IMR-90 (cell line): ENCODE measurements at regions not wholly inside any gene's neighbourhood (a gene's known extent, or its start where the extent isn't known, plus 50 kb on each side); places are given as distances from the start of the nearest gene placed in this dataset.

Experiments
- ATAC-seq: fragments of 200-7000 bp; cut with Tn5 transposase; 2 replicates; pipeline ENCODE4 v1.9.1; 2020; ENCODE audit warnings: low read depth, mild to moderate bottlenecking, moderate library complexity
- BruUV-seq: library from RNA; stranded (reverse); fragments of 400-500 nt; replicated peaks from 2 replicates; lab custom pipeline; 2021; lab: Mats Ljungman, UMichigan
- CTCF ChIA-PET: fragments of 300-600 bp; formaldehyde crosslinking; extraction: SDS; loops from one replicate; lab custom pipeline; 2021; ENCODE audit warnings: antibody characterized with exemption; lab: Yijun Ruan, JAX
- POLR2A ChIA-PET: fragments of 300-600 bp; sonication (Branson Sonifier 250); formaldehyde crosslinking; loops from one replicate; lab custom pipeline; 2022; ENCODE audit warnings: antibody characterized with exemption; ENCODE audit not compliant: unreplicated experiment; lab: Charles Lee
- DNase-seq: peaks from one replicate; pipeline ENCODE4 v3.0.0; 2013
- H2AFZ ChIP-seq: replicated peaks from 2 replicates; pipeline ENCODE3; 2013; ENCODE audit warnings: low read length, mild to moderate bottlenecking; ENCODE audit not compliant: poor library complexity
- H2AK5ac ChIP-seq: 2 replicates; pipeline ENCODE4 v1.6.1; 2013; ENCODE audit warnings: low read depth, low read length, inconsistent platforms
- H2AK9ac ChIP-seq: replicated peaks from 2 replicates; pipeline ENCODE3; 2013; ENCODE audit warnings: mild to moderate bottlenecking, low read depth, low read length, moderate library complexity; ENCODE audit not compliant: poor library complexity
- H2BK120ac ChIP-seq: 2 replicates; pipeline ENCODE4 v1.6.1; 2013; ENCODE audit warnings: low read depth, low read length, inconsistent platforms
- H2BK15ac ChIP-seq: 3 replicates; pipeline ENCODE4 v1.6.1; 2013; ENCODE audit warnings: low read depth, low read length, inconsistent platforms
- H2BK20ac ChIP-seq: 2 replicates; pipeline ENCODE4 v1.6.1; 2013; ENCODE audit warnings: low read depth, mild to moderate bottlenecking, inconsistent platforms, low read length, moderate library complexity
- H2BK5ac ChIP-seq: 2 replicates; pipeline ENCODE4 v1.6.1; 2013; ENCODE audit warnings: mild to moderate bottlenecking, low read depth, low read length, inconsistent platforms; ENCODE audit not compliant: poor library complexity, severe bottlenecking
- H3K14ac ChIP-seq: replicated peaks from 2 replicates; pipeline ENCODE4 v1.6.1; 2013; ENCODE audit warnings: low read depth, low read length, inconsistent platforms
- H3K18ac ChIP-seq: 2 replicates; pipeline ENCODE4 v1.6.1; 2013; ENCODE audit warnings: low read depth, low read length, control low read depth
- H3K23ac ChIP-seq: 2 replicates; pipeline ENCODE4 v1.6.1; 2013; ENCODE audit warnings: low read depth, low read length, inconsistent platforms
- H3K27ac ChIP-seq: 2 replicates; pipeline ENCODE4 v1.5.1; 2013; ENCODE audit warnings: mild to moderate bottlenecking, control low read depth, low read length; ENCODE audit not compliant: insufficient read depth
- H3K27me3 ChIP-seq: 2 replicates; pipeline ENCODE4 v1.6.1; 2013; ENCODE audit warnings: low read length; ENCODE audit not compliant: control insufficient read depth, insufficient read depth
- H3K36me3 ChIP-seq: 2 replicates; pipeline ENCODE4 v1.6.1; 2013; ENCODE audit warnings: low read length, mixed read lengths; ENCODE audit not compliant: control insufficient read depth, insufficient read depth
- H3K4ac ChIP-seq: 2 replicates; pipeline ENCODE4 v1.6.1; 2013; ENCODE audit warnings: low read depth, low read length, inconsistent platforms
- H3K4me1 ChIP-seq: 2 replicates; pipeline ENCODE4 v1.6.1; 2013; ENCODE audit warnings: low read length, mixed read lengths; ENCODE audit not compliant: control insufficient read depth, insufficient read depth
- H3K4me2 ChIP-seq: 2 replicates; pipeline ENCODE4 v1.6.1; 2013; ENCODE audit warnings: low read depth, mild to moderate bottlenecking, control low read depth, low read length, moderate library complexity
- H3K4me3 ChIP-seq: 2 replicates; pipeline ENCODE4 v1.5.1; 2013; ENCODE audit warnings: low read depth, mild to moderate bottlenecking, control low read depth, low read length, moderate library complexity; ENCODE audit not compliant: insufficient read depth
- H3K56ac ChIP-seq: 2 replicates; pipeline ENCODE4 v1.6.1; 2013; ENCODE audit warnings: low read length, inconsistent platforms; ENCODE audit not compliant: insufficient read depth; ENCODE audit errors: extremely low read depth
- H3K79me1 ChIP-seq, 2 experiments: 2 replicates each; pipeline ENCODE4 v1.6.1; 2013; ENCODE audit warnings: low read length in 2 of 2, inconsistent platforms in 1 of 2, low read depth in 1 of 2
- H3K9ac ChIP-seq: 2 replicates; pipeline ENCODE4 v1.6.1; 2013; ENCODE audit warnings: low read depth, low read length, control low read depth
- H3K9me1 ChIP-seq: 2 replicates; pipeline ENCODE4 v1.6.1; 2013; ENCODE audit warnings: low read length, inconsistent platforms; ENCODE audit not compliant: insufficient read depth
- H3K9me3 ChIP-seq: 2 replicates; pipeline ENCODE4 v1.6.1; 2013; ENCODE audit warnings: low read length; ENCODE audit not compliant: control insufficient read depth, insufficient read depth
- H4K20me1 ChIP-seq: 2 replicates; pipeline ENCODE4 v1.6.1; 2013; ENCODE audit warnings: low read length, inconsistent platforms; ENCODE audit not compliant: insufficient read depth
- H4K5ac ChIP-seq: 2 replicates; pipeline ENCODE4 v1.6.1; 2013; ENCODE audit warnings: mild to moderate bottlenecking, low read depth, low read length, control low read depth
- H4K8ac ChIP-seq, 2 experiments: 2 replicates each; pipeline ENCODE4 v1.6.1; 2013; ENCODE audit warnings: low read depth in 2 of 2, low read length in 2 of 2, control low read depth in 1 of 2, inconsistent platforms in 1 of 2
- H4K91ac ChIP-seq: 2 replicates; pipeline ENCODE4 v1.6.1; 2013; ENCODE audit warnings: low read depth, low read length, inconsistent platforms; ENCODE audit not compliant: insufficient read depth
- BHLHE40 ChIP-seq: fragments of 150-350 bp; IDR thresholded peaks from 2 replicates; pipeline ENCODE4 v1.6.1; 2016; ENCODE audit warnings: mild to moderate bottlenecking, low read depth, low read length
- MXI1 ChIP-seq: IDR thresholded peaks from 2 replicates; pipeline ENCODE4 v1.6.1; 2012; ENCODE audit warnings: low read depth, mild to moderate bottlenecking, low read length, moderate library complexity, borderline replicate concordance
- NFE2L2 ChIP-seq: fragments of 150-350 bp; IDR thresholded peaks from 2 replicates; pipeline ENCODE4 v1.6.1; 2016; ENCODE audit warnings: low read depth, mild to moderate bottlenecking, low read length
- POLR2A ChIP-seq: IDR thresholded peaks from 2 replicates; pipeline ENCODE4 v1.6.1; 2012; ENCODE audit warnings: mild to moderate bottlenecking, low read depth, low read length
- SMC3 ChIP-seq: fragments of 150-350 bp; IDR thresholded peaks from 2 replicates; pipeline ENCODE4 v1.6.1; 2016; ENCODE audit warnings: low read depth, mild to moderate bottlenecking, antibody characterized with exemption, low read length, moderate library complexity
- WGBS, 2 experiments: methylation state at CpG; one replicate each; pipeline versions ENCODE4 v1.1.5 to v1.1.7; 2013; ENCODE audit warnings: missing lambda C conversion rate in 2 of 2; ENCODE audit not compliant: insufficient read length in 1 of 2; ENCODE audit errors: extremely low coverage in 2 of 2; 5-methylcytosine and 5-hydroxymethylcytosine counted together
- dilution Hi-C: fragments of 300-500 bp; cut with HindIII; formaldehyde crosslinking; loops from one replicate; pipeline ENCODE4 v1.14.3; 2018; ENCODE audit warnings: low sequenced_read_pairs; ENCODE audit not compliant: unreplicated experiment
- in situ Hi-C: fragments of 300-500 bp; cut with MboI; formaldehyde crosslinking; loops from 3 replicates; pipeline ENCODE4 v1.14.3; 2019; ENCODE audit warnings: low sequenced_read_pairs, inconsistent platforms, mixed read lengths
- intact Hi-C: fragments of 100-400 bp; cut with micrococcal nuclease; formaldehyde crosslinking; loops from 2 replicates; pipeline ENCODE4 v1.10.0; 2022
- TF ChIP-seq, protein P1 (sequence below): conservative IDR thresholded peaks from 2 replicates; pipeline ENCODE4 v1.5.1; 2012; ENCODE audit warnings: mild to moderate bottlenecking, low read depth, low read length, improper control_type of control experiment
- TF ChIP-seq, protein P2 (sequence below): fragments of 150-350 bp; IDR thresholded peaks from 2 replicates; pipeline ENCODE4 v1.6.1; 2017; ENCODE audit warnings: mild to moderate bottlenecking, antibody characterized with exemption, low read length, low read depth

DNA sequence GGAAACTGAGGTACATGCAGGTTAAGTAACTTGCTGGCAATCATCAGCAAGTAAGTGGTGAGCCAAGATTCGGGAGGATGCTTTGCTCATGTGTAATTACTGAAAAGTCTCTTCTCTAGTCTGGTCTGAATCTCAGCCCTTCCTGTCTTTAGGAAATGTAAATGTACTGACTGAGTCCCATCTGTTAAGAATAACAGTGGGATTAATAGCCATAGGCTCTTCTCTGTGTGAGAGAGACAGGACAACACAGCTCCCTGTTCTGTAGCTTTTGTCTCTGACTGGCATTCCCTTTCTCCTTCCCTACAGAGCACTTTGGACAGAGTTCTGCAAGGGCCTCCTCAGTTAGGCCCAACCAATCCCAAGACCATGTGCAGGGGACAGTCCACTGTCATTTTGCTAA is 131.3 kb upstream of the OGFRL1 start:
- ChIA-PET POLR2A (no interaction called here), CTCF (interaction anchor here (0.6 kb wide), 1 partner anchor 560 kb away, joined by 3 read pairs; no protein-coding TSS in a partner anchor)
- dilution Hi-C loops, result no loop called here
- Histone ChIP-seq H3K56ac (no peak overlapping the region), H4K5ac (no peak overlapping the region), H3K4me3 (no peak overlapping the region), H2BK5ac (no peak overlapping the region), H2AFZ (no peak overlapping the region), H3K9ac (no peak overlapping the region), H3K79me1 (no peaks in the 10 kb centered on the region), H2AK5ac (no peak overlapping the region), H3K9me1 (no peaks in the 10 kb centered on the region), H3K23ac (no peak overlapping the region), H2AK9ac (no peak overlapping the region), H3K4me1 (no peaks in the 10 kb centered on the region), H2BK15ac (no peak overlapping the region), H3K9me3 (no peaks in the 10 kb centered on the region), H3K14ac (no peak overlapping the region), H3K36me3 (no peaks in the 10 kb centered on the region), H4K8ac (no peak overlapping the region), H4K91ac (no peak overlapping the region), H2BK20ac (no peak overlapping the region), H3K4ac (no peak overlapping the region), H3K18ac (no peak overlapping the region), H3K27me3 (peaks cover 10% of the 10 kb centered on the region), H3K27ac (no peak overlapping the region), H4K20me1 (no peaks in the 10 kb centered on the region), H3K4me2 (no peak overlapping the region), H2BK120ac (no peak overlapping the region)
- DNase-seq (no peak), ATAC-seq (no peak)
- WGBS, 2 experiments, result 100% methylated on average over 1 of the region's 1 CpG; no CpG with 5 or more reads in 1 of the 2 experiments
- TF ChIP-seq BHLHE40, result no peak
- no peak for TF ChIP-seq POLR2A
- TF ChIP-seq, protein P1, sequence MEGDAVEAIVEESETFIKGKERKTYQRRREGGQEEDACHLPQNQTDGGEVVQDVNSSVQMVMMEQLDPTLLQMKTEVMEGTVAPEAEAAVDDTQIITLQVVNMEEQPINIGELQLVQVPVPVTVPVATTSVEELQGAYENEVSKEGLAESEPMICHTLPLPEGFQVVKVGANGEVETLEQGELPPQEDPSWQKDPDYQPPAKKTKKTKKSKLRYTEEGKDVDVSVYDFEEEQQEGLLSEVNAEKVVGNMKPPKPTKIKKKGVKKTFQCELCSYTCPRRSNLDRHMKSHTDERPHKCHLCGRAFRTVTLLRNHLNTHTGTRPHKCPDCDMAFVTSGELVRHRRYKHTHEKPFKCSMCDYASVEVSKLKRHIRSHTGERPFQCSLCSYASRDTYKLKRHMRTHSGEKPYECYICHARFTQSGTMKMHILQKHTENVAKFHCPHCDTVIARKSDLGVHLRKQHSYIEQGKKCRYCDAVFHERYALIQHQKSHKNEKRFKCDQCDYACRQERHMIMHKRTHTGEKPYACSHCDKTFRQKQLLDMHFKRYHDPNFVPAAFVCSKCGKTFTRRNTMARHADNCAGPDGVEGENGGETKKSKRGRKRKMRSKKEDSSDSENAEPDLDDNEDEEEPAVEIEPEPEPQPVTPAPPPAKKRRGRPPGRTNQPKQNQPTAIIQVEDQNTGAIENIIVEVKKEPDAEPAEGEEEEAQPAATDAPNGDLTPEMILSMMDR, result no peak
- TF ChIP-seq NFE2L2, result no peak
- no peak for TF ChIP-seq SMC3
- TF ChIP-seq, protein P2, sequence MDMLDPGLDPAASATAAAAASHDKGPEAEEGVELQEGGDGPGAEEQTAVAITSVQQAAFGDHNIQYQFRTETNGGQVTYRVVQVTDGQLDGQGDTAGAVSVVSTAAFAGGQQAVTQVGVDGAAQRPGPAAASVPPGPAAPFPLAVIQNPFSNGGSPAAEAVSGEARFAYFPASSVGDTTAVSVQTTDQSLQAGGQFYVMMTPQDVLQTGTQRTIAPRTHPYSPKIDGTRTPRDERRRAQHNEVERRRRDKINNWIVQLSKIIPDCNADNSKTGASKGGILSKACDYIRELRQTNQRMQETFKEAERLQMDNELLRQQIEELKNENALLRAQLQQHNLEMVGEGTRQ, result no peak
- no peak for TF ChIP-seq MXI1
- intact Hi-C loops, result no loop called here
- in situ Hi-C loops, result no loop called here
- no TSS peak for BruUV-seq
